ENCODE measurements at regions not wholly inside any gene's neighbourhood (a gene's known extent, or its start where the extent isn't known, plus 50 kb on each side); places are given as distances from the start of the nearest gene placed in this dataset.

GRCh38 chr2:156647377-156648010 lies 211.3 kb downstream of the GPD2 start:
- DNase-seq = no peak

GRCh38 chr2:156648522-156648921 lies 212.3 kb downstream of the GPD2 start:
- DNase-seq = no peak

- no peak for DNase-seq
These were observed 213.4 kb downstream of the GPD2 start for GRCh38 chr2:156649596-156649995.

DNA sequence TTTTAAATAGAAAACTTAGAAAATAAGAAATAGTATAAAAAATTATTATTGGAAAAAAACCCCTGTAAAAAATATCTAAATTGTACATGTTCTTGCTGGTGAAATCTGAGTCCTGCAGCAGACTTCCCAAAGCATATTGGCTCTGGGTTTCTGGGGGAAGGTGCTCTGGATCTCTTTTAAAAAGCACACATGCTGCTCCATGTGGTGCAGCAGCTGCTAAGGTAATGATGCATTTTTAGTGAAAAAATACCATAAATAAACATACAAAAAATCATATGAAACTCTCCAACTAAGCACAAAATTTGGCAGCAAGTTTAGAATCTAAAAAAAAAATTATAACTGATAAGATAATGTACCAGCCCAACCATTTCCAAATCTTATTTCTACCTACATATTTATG lies 216.5 kb downstream of the GPD2 start:
- DNase-seq = no peak

DNA sequence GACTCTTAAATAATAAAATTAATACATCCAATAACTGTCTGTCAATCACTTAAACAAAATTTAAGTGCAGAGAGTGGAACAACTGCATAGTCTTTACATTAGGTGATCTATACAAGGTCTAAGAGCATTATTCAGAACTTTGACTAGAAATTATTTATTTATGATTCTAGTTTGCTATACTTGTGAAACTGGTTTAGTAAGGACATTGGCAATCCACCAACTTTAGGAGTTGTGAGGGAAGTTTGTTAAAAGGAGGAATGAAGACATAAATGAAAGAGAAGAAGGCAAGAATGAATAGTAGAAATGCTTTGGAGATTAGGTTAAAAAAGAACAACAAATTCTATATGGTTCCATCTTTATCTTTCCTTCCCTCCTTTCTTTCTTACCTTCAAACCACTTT lies 217.5 kb downstream of the GPD2 start:
- no peak for DNase-seq

DNA sequence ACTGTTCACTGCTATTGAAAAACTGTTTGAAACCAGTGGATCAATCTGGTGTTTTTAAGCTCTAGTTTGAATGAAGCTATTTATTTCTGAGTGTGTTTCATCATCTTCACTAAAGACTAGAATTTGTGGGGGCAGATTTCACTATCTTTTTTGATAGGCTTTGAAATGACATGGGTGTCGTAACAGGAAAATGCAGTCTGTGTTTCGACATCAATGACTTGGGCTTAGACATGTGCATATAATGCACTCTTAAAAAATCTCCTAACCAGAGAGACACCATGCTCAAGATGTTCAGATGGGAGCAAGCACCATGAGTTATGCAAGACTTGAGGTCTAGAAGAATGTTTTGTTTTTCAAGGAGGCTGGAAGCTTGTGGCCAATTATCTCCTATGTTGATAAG lies 221.6 kb downstream of the GPD2 start:
- DNase-seq = no peak

DNA sequence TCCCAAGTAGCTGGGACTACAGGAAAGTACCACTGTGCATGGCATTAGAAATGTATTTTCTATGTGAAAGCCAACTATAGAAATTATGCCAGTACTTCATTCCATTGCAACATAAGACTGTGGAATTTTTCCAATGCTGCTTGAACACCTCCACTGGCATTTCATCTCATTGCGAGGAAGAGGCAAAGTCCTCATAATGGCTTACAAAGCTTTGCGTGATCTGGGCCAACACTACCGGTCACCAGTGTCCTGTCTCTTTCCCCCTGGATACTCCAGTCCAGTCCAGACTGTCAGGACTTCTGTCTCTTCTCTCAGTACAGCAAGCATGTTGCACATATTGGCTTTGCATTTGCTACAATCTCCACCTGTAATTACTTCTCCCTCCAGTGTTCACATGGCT lies 223.5 kb downstream of the GPD2 start:
- no peak for DNase-seq

- DNase-seq = no peak
These were observed 227.7 kb downstream of the GPD2 start for GRCh38 chr2:156663757-156664409.

DNA sequence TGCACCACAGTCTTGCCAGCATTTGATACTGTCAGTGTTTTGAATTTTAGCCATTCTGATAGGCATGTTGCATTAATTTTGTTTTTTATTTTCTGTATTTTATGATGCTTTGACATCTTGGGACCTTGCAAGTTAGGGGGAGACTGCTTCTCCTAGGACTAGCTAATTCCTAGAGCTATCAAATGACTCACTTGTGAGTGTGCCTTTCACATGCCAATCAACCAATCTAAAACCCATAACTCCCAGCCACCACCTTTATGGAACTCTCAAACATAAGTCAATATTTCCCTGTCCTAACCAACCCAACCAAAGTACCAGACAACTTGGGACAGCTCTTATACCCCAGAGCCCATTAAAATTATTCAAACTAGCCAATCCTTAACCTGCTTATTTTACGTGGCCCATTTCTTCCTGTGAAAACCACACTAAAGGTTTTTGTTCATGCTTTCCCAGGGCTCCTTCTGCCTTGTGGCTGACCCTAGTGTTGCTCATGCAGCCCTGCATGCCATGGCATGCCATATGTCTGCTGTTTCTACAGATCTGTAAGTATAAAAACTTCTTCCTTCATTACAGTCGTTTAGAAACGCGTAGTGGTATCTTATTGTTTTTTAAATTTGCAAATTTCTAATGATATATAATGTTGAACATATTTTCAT lies 230.1 kb downstream of the GPD2 start:
- DNase-seq = no peak

- no peak for DNase-seq
These were observed 233.9 kb downstream of the GPD2 start for GRCh38 chr2:156670104-156670503.

GRCh38 chr2:156671706-156672361 lies 235.7 kb downstream of the GPD2 start:
- DNase-seq = no peak

GRCh38 chr2:156672556-156673332 lies 236.6 kb downstream of the GPD2 start:
- DNase-seq = no peak

DNA sequence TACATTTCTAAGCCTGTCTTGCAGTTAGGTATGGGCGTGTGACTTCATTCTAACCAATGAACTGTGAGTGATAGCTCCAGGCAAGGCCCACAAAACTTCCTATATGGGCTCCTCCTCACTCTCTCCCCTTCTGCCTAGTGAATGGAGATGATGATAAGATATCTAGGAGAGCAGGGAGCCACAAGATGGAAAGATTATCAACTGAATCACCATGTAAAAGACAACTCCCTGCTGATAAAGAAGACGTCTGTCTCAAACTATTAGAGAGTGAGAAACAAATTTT lies 237.1 kb downstream of the GPD2 start:
- no peak for DNase-seq

GRCh38 chr2:156673981-156674380 lies 237.8 kb downstream of the GPD2 start:
- DNase-seq = no peak

DNA sequence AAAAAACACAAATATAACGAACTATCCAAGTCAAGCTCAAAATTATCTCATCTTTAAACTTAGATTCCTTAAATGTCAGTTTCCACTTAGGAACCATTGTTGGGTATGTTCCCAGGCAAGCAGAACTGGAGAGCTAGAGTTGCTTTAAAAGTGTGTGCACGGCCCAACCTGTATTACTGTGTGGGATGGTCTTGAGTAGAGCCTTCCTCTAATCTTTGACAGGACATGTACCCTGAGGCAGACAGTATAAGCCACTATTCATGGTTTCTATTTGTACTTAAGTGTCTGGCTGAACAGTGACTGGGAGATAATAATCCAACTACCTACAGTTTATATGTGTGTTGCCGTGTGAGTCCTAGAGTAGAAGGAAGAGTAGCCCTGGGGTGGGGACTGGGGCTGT lies 239.7 kb downstream of the GPD2 start:
- no peak for DNase-seq

GRCh38 chr2:156679820-156680219 lies 243.6 kb downstream of the GPD2 start:
- DNase-seq = no peak

DNA sequence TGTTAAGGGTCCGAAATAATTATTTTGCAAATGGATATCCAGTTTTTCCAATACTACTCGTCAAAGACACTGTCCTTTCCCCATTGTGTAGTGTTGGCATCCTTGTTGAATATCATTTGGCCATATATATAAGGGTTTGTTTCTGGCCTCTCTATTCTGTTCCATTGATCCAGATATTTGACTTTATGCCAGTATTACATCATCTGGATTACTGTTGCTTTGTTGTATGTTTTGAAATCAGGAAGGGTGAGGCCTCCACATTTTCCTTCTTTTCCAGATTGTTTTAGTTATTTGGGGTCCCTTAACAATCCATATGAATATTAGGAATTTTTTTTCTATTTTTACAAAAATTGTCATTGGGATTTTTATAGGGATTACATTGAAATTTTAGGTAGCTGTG lies 244.1 kb downstream of the GPD2 start:
- no peak for DNase-seq

DNA sequence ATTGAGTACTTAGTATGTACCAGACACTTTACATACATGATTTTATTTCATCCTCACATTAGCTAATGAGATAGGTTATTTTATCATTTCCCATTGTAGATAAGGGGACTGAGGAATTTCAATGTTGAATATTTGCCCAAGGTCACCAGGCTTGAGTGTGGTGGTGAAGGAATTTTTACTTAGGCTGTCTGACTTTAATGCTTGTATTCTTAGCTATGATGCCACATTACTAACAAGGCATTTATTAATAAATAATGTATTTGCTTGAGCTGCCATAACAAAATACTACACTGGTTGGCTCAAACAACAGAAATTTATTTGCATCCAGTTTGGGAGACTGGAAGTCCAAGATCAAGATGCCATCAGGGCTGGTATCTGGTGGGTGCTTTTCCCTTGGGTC lies 250.9 kb downstream of the GPD2 start:
- DNase-seq = no peak

GRCh38 chr2:156687715-156688114 lies 251.5 kb downstream of the GPD2 start:
- DNase-seq = no peak

DNA sequence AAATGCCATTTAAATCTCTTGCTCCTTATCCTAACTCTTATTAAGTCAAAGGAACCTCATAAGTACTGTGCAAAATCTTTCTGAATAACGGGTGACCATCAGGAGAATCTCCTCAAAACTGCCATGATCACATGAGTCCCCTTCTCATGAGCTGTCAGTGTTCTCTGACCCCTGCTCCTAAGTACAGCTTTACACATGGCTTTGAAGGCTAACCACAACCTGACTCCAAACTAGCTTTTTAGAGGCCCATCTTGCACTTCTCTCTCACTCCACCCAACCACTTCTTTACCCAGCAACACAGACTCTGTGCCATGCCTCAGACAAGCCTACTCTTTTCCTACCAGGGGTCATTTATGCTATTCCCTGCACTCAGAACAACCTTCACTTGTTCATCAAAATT lies 253.8 kb downstream of the GPD2 start:
- DNase-seq = no peak

DNA sequence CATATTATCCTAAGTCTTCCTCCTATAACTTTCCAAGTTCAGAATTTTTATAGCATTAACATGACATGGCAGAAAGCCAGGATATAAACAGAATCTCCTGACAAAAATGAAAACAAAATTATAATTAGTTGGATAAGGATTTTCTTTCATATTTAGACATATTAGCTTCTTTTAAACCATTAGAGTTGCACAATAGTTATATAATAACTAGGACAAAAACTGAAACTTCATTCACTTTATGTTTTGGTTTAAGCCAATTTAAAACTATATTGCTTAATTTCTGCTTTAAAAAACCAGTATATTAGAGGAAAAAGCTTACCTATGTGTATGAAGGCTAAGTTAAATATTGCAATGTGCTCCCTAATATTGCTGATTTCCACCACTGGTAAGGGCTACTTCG lies 254.8 kb downstream of the GPD2 start:
- no peak for DNase-seq

DNA sequence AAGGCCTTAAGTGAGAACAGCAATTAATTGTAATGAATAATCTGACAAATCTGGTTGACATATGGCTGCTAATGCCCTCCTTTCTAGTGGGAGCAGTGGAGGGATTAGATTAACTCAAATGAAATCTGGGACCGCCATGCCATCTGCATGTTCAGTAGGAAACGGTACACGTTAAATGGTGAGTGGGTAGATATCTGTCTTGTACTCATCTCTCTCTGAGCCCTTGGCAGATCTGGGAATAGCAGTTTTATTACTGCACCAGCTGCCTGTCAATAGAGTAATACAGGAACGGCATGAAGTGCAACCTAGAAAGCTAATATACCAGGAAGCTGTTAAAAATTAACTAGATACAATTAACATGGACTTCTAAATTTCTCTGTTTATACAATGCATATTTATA lies 258.8 kb downstream of the GPD2 start:
- DNase-seq = no peak

- DNase-seq = no peak
These were observed 259.4 kb downstream of the GPD2 start for GRCh38 chr2:156695595-156695994.

DNA sequence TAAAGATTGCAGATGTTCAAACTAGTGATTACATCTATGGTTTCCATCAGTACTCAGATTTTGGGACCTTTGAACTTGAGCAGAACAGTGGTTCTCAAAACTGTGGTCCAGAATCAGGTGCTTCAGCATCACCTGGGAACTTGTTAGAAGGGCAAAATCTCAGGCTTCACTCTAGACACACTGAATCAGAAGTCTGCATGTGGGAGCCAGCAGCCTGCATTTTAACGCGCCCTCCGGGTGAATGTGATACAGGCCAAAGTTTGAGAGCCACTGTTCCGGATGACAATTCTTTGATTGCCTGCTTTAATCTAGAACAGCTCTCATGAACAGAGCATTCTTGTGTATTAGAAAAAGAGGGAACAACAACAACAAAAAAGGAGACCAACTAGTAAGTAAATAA lies 261.7 kb downstream of the GPD2 start:
- no peak for DNase-seq
